ENCODE measurements at regions not wholly inside any gene's neighbourhood (a gene's known extent, or its start where the extent isn't known, plus 50 kb on each side); places are given as distances from the start of the nearest gene placed in this dataset.

DNA sequence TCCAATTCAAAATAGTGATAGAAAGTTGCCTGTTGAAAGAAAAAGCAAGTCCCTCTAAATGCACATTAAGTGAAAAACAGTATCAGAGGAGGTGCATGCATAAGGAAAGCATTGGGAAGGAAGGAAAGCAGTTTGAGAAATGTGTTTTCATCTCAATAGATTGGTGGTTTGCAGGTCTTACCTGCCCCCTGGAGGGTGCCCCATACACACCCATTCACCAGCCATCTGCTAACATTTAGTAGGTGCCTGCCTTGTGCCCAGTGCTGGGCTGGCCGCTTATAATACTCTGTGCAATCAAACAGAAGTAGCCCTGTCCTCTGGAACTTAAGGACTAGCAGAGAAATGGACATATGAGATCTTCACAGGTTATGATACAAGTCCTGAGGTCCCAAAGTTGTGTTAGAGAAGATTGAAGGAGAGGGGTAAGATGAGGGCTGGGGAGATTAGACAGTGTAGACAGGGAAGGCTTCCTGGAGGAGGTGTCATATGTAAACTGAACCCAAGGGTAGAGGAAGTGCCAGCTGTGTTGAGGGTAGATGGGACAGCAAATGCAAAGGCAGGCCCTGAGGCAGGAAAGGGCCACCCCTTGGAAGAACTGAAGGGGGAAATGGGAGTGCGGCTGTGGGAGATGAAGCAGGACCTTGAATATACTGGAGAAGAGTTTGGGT is 184.2 kb downstream of the MN1 start:
- DNase-seq (ENCODE audit: low read depth in 2 of 2), result no peak

DNA sequence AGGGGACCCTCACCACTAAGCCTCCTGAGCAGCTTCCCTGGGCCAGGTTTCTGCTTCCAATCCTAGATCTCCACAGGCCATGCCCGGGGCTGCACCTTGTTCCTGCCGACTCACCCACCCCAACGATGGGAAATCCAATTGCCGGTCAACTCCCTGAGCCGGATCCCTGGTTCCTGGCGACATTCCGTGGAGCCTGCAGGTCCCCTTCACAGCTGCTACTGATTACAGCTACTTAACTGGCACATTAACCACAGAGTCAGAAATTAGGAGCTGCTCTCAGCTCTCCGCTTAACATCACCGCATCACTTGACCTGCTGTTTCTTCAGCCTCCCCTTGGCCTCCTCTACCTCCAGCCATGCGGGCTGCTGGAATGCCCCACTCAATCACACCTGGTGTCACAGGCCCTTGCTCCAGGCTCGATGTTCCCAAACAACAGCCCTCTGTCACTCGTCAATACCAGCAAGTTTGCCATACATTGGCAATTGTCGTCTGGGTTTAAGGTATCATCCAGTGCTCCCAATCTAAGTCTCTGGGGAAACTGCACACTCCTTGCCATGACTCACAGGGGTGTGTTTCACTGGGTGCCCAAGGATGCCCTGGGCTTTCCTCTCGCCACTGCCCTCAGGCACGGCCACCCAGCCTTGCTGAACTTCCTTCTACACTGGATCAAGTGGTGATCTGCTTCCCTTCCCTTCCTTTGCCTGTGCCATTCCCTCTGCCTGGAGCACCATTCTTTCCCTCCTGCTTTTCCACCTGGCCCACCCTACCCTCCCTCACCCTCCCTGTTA is 181.0 kb downstream of the MN1 start:
- no peak for DNase-seq (ENCODE audit: low read depth in 2 of 2)

DNA sequence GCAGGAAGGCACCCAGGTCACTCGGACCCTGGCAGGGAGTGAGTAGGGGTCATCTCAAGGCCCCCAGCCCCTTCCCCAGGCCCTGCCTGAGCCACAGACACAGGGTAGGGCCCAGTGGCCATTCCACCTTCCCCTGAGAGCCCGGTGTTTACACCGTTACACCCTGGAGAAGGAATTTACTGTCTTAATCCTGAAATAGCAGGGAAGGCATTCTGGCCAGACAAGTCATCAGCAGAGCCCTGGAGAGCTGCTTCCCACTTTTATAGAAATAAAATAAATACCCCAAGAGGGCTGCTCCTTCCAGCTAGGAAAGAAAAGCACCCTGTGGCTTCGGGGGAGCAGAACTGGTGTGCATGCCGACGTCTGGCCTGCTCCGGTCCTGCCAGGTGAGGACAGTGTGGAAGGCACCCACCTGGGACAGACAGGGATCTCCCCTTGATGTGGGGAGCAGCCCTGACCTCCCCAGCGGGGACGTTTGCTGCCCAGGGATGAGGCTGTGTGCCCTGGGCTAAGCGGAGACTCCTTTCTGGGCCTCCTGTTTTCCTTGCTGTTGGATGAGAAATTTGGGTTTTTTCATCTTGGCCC is 180.0 kb downstream of the MN1 start:
- DNase-seq (ENCODE audit: low read depth in 2 of 2), result no peak

DNA sequence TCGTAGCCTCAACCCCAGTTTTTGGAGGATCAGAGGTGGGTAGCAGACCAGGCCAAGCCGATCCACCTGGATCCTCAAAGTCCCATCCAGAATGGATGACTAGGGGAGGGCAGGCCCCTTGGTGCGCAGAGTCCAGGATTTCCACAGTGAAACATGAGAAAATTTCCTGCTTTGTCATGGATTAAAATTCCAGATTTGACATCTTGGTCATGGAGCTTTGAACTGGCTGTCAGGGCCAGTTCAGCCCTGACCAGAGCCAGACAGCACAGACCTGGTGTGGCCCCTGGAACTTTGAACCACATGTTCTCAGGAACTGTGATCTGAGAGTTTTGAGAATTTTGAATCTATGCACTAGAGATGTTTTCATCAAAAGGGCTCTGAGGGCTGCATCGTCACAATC is 177.5 kb downstream of the MN1 start:
- no peak for DNase-seq (ENCODE audit: low read depth in 2 of 2)

DNA sequence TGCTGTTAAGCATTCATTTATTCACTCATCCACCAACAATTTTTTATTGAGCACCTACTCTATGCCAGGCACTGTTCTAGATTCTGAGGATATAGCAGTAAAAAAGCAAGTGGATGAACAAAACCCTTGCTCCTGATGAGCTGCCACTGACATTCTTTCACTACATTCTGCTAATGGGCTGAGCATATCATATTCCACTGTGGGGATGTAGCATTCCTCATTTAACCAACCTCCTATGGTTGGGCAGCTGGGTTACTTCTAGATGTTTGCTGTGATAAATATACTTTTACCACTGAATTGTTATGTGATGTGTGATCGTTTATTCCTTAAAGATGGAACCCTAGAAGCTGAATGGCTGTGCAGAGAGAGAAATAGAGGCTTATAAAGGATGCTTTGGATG is 176.9 kb downstream of the MN1 start:
- no peak for DNase-seq (ENCODE audit: low read depth in 2 of 2)

DNA sequence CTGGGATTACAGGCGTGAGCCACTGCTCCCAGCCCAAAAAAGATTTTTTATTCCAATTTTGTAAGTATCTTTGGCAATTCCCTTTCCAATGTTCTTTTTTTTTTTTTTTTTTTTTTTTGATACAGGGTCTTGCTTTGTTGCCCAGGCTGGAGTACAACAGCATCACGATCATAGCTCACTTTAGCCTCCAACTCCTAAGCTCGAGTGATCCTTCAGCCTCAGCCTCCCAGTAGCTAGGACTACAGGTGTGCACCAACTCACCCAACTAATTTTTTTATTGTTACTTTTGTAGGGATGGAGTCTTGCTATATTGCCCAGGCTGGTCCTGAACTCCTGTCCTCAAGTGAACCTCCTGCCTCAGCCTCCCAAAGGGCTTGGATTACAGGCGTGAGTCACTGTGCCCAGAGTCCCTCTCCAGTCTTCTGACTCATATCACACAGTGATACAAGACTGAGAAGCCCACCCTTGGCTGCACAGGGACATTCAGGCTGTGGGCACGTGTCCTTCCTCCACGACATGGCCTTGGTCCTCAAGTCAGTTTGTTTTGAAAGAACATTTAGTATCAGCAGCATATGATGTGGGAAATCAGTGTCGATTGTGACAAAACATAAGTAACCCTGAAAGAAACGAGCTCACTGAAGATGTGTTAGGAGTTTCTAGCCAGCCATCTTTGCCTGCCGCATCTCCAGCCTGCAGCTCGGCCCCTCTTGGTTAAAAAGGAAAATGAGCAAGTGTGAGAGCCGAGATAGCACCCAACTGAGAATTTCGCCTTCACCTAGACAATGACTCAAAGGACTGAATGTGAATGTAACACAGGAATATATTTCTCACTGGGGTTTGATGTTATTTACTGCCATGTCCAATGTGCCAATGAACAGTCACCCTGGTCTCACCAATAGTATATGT is 175.5 kb downstream of the MN1 start:
- no peak for DNase-seq (ENCODE audit: low read depth in 2 of 2)

DNA sequence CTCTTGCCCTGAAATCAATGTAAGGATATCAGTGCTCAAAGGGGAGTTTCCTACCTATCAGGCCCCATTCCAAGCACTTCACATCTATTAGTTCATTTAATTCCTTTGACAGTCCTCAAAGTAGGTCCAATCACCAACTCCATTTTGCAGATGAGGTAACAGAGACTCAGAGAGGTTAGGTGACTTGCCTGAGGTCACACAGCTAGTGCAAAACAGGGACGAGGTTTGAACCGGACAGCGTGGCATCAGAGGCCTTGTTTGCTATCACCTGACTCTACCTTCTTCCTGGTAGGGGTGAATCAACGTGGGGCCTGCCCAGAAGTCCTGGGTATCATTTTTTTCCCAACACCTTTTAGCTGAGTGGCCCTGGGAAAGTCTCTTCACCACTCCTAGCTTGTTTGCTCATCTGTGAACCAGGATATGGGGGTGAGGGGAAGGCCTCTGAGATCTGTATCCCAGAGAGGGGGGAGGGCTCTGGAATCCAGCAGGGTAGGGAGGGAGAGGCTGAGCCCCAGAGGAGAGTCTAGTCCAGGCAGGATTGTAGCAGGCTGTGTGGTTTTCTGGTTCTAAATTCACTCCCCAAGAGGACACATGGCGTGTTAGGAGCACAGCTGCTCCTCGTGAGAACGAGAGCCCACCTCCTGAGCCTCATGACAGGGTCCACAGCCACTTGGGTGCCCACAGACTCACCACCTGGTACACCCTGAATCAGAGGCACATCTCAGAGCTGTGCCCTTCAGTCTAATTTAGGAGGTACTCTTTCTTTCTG is 174.7 kb downstream of the MN1 start:
- no peak for DNase-seq (ENCODE audit: low read depth in 2 of 2)

DNA sequence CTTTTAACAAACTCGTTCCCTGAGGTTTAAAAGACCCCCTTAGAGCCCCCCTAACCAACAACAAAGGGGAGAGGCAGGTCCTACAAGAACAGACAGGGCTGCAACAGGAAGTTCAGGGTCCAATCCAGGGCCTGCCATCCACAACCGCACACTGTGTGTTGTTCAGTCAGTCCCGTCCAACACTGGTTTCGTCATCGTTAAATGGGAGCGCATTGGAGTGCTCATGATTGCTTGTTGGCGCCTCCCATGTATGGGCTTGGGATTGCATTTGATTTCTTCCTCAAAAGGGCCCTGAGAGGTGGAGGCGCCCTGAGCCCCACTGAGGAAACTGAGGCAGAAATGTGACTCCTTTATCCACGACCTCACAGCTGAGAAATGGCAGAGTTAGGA is 174.1 kb downstream of the MN1 start:
- DNase-seq (ENCODE audit: low read depth in 2 of 2), result no peak

DNA sequence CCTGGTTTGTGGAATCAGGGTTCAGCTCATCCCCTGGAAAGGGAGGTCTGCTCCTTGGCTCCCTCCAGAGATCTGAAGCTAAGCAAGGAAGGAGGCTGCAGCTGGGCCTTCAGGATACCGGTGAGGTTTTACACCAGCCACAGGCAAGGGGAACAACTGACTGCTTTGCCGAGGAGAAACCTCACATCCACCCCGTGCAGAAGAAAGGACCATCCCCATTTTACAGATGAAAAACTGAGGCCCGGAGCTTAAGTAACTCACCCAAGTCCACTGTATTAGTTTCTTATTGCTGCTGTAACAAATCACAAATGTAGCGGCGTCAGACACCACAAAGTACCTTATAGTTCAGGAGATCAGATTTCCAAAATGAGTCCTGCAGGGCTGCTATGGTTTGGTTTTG is 173.7 kb downstream of the MN1 start:
- DNase-seq (ENCODE audit: low read depth in 2 of 2), result no peak

DNA sequence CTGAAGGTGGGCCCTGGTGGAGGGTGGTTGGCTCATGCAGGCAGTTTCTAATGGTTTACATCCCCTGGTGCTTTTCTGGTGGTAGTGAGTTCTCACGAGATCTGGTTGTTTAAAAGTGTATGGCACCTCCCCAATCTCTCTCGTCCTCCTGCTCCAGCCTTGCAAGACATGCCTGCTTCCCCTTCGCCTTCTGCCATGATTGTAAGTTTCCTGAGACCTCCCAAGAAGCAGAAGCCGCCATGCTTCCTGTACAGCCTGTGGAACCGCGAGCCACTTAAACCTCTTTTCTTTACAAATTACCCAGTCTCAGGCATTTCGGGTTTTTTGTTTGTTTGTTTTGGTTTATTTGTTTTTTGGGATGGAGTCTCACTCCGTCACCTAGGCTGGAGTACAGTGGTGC is 173.2 kb downstream of the MN1 start:
- no peak for DNase-seq (ENCODE audit: low read depth in 2 of 2)

DNA sequence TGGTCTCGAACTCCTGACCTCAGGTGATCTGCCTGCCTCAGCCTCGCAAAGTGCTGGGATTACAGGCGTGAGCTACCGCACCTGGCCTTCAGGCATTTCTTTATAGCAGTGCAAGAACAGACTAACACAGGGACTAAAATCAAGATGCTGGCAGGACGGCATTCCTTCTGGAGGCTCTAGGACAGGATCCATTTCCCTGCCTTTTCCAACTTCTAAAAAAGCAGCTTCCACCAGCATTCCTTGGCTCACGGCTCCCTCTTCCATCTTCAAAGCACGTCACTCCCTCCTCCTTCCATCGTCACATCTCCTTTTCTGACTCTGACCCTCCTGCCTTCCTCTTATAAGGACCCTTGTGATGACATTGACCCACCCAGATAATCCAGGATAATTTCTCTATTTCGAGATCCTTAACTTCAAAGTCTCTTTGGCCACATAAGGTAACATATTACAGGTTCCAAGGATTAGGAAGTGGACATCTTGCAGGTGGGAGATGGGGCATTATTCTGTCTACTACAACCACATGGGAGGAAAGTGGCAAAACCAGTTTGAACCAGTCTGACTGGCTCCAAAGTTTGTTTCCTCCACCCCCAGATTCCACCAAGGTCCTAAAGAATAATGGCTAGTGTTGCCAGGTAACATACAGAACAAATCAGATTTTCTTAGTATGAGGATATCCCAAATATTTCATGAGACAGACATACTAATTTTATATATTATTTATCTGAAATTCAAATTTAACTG is 172.5 kb downstream of the MN1 start:
- no peak for DNase-seq (ENCODE audit: low read depth in 2 of 2)

DNA sequence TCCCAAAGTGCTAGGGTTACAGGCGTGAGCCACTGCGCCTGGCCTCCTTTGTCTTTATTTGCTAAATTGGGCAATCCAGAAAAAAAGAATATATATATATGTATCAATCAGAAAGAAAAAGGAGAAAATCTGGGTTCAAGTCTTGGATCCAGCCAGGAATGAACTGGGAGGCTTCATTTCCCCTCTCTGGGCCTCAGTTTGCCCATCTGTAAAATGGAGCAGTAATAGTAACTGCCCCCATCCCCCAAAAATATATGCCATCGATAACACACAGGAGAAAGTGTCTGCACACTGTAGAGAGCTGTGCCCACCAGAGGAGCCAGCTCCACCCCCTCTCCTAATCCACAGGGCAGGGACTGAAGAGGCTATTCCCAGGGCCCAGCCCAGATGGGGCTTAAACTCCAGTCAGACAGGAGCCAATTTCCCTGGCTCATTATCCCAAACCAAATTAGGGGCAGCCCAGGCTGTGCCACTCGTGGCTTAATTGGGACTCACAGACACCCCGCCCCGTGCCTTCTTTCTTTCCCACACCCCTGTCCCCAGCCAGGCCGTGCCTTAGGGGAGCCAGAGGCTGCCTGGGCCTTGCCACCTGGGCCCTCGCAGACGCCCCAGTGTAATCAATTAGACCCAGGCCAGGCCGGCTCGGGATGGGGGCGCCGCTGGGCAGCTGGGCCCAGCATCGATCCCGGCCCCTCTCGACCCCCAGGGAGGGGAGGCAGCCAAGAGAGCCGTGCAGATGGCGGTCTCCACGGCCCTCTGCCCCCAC is 171.5 kb downstream of the MN1 start:
- no peak for DNase-seq (ENCODE audit: low read depth in 2 of 2)

DNA sequence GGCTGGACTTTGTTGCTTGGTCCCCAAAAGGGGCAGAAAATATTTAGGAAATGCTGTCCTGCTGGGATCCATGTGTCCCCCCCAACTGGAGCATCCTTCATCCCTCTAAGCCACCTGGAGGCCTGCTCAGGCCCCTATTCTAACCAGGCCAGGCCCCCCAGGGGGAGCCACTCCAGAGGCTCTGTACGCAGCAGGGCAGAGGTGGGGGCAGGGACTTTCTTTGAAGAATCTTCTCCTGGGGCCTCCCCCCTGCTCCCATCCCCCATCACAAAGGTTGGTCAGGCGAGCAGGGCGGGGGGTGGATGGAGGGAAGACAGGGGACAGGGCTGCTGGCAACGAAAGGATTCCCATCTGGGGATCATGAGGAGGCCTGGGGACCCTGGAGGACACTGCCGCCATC is 170.8 kb downstream of the MN1 start:
- no peak for DNase-seq (ENCODE audit: low read depth in 2 of 2)

DNA sequence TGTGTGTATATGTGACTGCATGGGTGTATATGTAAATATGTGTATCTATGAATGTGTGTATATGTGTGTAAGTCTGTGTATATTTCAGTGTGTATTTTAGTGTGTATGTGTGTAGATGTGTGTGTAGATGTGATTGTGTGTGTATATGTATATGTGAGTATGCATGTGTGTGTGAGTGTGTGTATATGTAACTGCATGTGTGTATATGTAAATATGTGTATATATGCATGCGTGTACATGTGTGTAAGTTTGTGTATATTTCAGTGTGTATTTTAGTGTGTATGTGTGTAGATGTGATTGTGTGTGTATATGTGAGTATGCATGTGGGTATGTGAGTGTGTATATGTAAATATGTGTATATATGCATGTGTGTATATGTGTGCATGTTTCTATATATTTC is 169.9 kb downstream of the MN1 start:
- DNase-seq (ENCODE audit: low read depth in 2 of 2), result no peak

DNA sequence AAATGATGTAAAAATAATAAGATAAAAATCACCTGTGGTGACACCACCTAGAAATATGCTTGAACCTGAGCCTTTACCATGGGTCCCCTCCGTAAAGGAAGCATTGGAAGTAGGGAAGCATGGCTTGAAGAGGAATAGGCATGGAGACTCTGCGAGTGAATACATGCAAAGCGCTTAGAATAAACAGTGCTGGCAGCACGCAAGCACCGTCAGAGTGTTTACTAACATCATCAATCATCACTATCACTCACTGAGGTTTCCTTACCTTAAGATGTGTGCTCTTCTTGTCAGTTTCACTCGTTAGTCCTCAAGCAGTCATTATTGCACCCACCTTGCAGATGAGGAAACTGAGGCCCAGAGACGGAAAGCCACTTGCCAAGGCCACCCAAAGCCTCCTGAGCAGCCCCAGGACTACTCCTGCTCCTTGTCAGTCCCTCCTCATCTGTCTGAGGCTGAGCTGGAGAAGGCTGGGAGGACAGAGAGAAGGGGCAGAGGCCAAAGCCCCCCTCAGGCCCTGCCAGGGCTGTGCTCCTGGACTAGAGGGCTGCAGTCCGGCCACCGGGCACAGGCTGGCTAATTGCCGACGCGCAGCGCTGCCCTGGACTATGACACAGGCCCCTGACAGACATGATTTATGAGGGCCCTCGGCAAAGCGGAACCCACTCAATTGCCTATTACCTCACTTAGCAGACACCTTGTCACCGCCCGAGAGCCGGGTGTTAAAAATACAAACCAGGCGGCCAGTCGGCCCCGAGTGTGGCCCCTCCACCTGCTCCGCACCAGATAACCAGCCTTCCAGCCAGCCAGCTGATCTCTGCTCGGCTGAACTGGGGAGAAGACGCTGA is 168.9 kb downstream of the MN1 start:
- DNase-seq (ENCODE audit: low read depth in 2 of 2), result no peak

DNA sequence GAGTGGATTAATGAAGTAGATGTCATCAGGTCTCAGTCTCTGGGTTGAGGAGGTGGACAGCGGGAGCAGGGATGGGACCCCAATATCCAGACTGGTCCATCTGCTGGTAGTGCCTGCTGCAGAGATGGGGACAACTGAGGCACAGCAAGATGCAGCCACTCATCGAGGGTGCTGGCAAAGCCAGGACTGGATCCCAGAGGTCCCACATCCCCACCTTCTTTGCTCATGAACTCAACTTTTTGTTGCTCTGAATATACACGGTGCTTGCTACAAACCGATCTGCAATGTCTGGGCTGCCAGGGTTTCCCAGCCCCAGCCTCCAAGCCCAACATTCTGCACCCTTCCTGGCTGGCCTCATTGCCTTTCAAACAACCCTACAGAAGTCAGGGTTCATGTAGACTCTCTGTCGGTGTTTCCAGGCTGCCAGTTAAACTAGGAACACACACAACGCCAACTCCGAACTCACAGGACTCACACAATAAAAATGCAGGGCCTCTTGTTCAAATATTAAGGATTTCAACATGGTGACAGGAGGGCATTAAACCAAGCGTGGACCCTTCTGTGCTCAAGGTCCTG is 168.2 kb downstream of the MN1 start:
- DNase-seq (ENCODE audit: low read depth in 2 of 2), result no peak

DNA sequence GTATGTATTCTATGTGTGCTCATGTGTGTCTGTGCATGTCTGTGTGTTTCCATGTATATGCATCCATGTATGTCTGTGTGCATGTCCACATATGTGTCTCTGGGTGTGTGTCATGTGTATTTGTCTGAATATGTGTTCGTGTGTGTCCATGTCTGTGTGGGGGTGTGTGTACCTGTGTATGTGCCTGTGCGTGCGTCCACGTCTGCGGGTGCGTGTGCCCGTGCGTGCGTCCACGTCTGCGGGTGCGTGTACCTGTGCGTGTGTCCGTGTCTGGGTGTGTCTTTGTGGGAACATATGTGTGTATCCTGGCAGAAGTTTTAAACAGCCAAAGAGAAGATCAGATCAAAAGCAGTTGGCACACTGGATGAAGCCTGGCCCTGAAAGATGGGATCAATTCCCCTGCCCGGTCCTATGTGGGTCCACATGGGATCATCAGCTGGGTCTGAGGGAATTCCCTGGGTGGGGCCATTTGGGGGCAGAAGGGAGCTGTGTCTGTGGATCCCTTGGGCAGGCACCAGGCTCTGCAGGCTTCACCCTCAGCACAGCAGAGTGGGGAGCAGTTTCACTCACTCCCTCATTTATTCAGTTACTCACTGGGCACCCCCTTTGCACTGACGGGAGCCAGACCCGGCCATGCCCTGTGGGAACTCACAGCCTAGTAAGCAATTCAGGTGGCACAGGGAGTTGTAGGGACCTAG is 167.4 kb downstream of the MN1 start:
- DNase-seq (ENCODE audit: low read depth in 2 of 2), result no peak

DNA sequence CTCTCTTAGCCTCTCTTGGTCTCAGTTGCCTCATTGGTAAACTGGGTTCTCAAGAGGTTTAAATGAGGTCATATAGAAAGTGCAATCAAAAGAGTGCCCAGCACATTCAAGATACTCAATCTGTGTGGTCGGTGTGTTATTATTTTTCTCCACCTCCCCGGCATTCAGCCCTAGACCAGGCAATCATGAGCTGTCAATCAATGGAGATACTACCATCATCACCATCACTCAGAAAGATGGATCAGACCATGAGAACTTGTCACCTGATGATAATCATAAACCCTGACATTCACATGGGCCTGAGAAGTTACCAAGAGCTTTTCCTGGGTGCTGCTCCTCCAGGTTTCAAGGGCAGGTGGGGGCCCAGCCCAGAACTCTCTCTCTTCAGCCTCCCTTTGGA is 166.1 kb downstream of the MN1 start:
- DNase-seq (ENCODE audit: low read depth in 2 of 2), result no peak
